Mesenchymal stem cell (in vitro differentiated cells and primary cell): ENCODE measurements at regions not wholly inside any gene's neighbourhood (a gene's known extent, or its start where the extent isn't known, plus 50 kb on each side); places are given as distances from the start of the nearest gene placed in this dataset.

Experiments used
- DNase-seq: peaks from one replicate; pipeline ENCODE4 v3.0.0-alpha.2; 2013
- H2AFZ ChIP-seq: one replicate; pipeline ENCODE4 v1.6.1; 2013; ENCODE audit warnings: low read depth, mild to moderate bottlenecking, control low read depth, inconsistent platforms, low read length, moderate library complexity
- H2AK5ac ChIP-seq: 2 replicates; pipeline ENCODE4 v1.6.1; 2013; ENCODE audit warnings: low read length, moderate library complexity, mild to moderate bottlenecking, inconsistent platforms; ENCODE audit not compliant: severe bottlenecking
- H2BK120ac ChIP-seq: one replicate; pipeline ENCODE4 v1.6.1; 2013; ENCODE audit warnings: low read depth, mild to moderate bottlenecking, inconsistent platforms, low read length, moderate library complexity
- H2BK12ac ChIP-seq, 2 experiments: one replicate each; pipeline ENCODE4 v1.6.1; 2013; ENCODE audit warnings: inconsistent platforms in 2 of 2, low read length in 2 of 2, mild to moderate bottlenecking in 2 of 2, moderate library complexity in 2 of 2, control low read depth in 1 of 2
- H2BK15ac ChIP-seq: one replicate; pipeline ENCODE4 v1.6.1; 2013; ENCODE audit warnings: mild to moderate bottlenecking, low read depth, inconsistent platforms; ENCODE audit not compliant: poor library complexity, severe bottlenecking
- H2BK5ac ChIP-seq: 2 replicates; pipeline ENCODE4 v1.6.1; 2013; ENCODE audit warnings: low read depth, mild to moderate bottlenecking, low read length, control low read depth, inconsistent platforms; ENCODE audit not compliant: poor library complexity, severe bottlenecking
- H3K14ac ChIP-seq, 2 experiments: one replicate each; pipeline ENCODE4 v1.6.1; 2013; ENCODE audit warnings: inconsistent platforms in 2 of 2, low read length in 2 of 2, control low read depth in 1 of 2, mild to moderate bottlenecking in 1 of 2, moderate library complexity in 1 of 2
- H3K18ac ChIP-seq, 2 experiments: one replicate each; pipeline ENCODE4 v1.6.1; 2013; ENCODE audit warnings: inconsistent platforms in 2 of 2, low read length in 2 of 2, control low read depth in 1 of 2, low read depth in 1 of 2, mild to moderate bottlenecking in 1 of 2
- H3K23ac ChIP-seq, 2 experiments: one replicate each; pipeline ENCODE4 v1.6.1; 2013; ENCODE audit warnings: inconsistent platforms in 2 of 2, low read length in 2 of 2, mild to moderate bottlenecking in 2 of 2, moderate library complexity in 2 of 2, control low read depth in 1 of 2
- H3K27ac ChIP-seq: 2 replicates; pipeline ENCODE4 v1.5.1; 2013; ENCODE audit warnings: mild to moderate bottlenecking, moderate library complexity, low read length, control low read depth, inconsistent platforms; ENCODE audit not compliant: poor library complexity, severe bottlenecking
- H3K27me3 ChIP-seq, 2 experiments: 2 replicates each; pipeline versions ENCODE4 v1.6.1 to v1.7.0; 2013; ENCODE audit warnings: low read length in 2 of 2, mild to moderate bottlenecking in 2 of 2, moderate library complexity in 2 of 2, control low read depth in 1 of 2, inconsistent platforms in 1 of 2; ENCODE audit not compliant: control insufficient read depth in 1 of 2, insufficient read depth in 1 of 2
- H3K36me3 ChIP-seq, 2 experiments: 2 replicates each; pipeline versions ENCODE4 v1.6.1 to v1.7.0; 2013; ENCODE audit warnings: low read length in 2 of 2, control low read depth in 1 of 2, inconsistent platforms in 1 of 2, low read depth in 1 of 2, mild to moderate bottlenecking in 1 of 2; ENCODE audit not compliant: insufficient read depth in 2 of 2, control insufficient read depth in 1 of 2
- H3K4ac ChIP-seq, 2 experiments: one replicate each; pipeline ENCODE4 v1.6.1; 2013; ENCODE audit warnings: inconsistent platforms in 2 of 2, low read length in 2 of 2, mild to moderate bottlenecking in 2 of 2, moderate library complexity in 2 of 2, control low read depth in 1 of 2, low read depth in 1 of 2
- H3K4me1 ChIP-seq: 2 replicates; pipeline ENCODE4 v1.6.1; 2013; ENCODE audit warnings: low read depth, low read length, control low read depth; ENCODE audit not compliant: control insufficient read depth, insufficient read depth
- H3K4me2 ChIP-seq: 2 replicates; pipeline ENCODE4 v1.6.1; 2013; ENCODE audit warnings: low read length, mild to moderate bottlenecking, inconsistent platforms; ENCODE audit not compliant: poor library complexity, severe bottlenecking
- H3K4me3 ChIP-seq, 2 experiments: 2 replicates each; pipeline versions ENCODE4 v1.5.1 to v1.7.0; 2013; ENCODE audit warnings: low read length in 2 of 2, mild to moderate bottlenecking in 2 of 2, control low read depth in 1 of 2, low read depth in 1 of 2; ENCODE audit not compliant: insufficient read depth in 1 of 2
- H3K79me1 ChIP-seq: replicated peaks from 2 replicates; pipeline ENCODE4 v1.6.1; 2013; ENCODE audit warnings: mild to moderate bottlenecking, control low read depth, low read length, inconsistent platforms; ENCODE audit not compliant: poor library complexity, severe bottlenecking
- H3K9ac ChIP-seq: 2 replicates; pipeline ENCODE4 v1.7.0; 2013; ENCODE audit warnings: mild to moderate bottlenecking, low read length, moderate library complexity
- H3K9me3 ChIP-seq: 2 replicates; pipeline ENCODE4 v1.7.0; 2013; ENCODE audit warnings: mild to moderate bottlenecking, low read length; ENCODE audit not compliant: control insufficient read depth
- H4K8ac ChIP-seq: one replicate; pipeline ENCODE4 v1.6.1; 2013; ENCODE audit warnings: inconsistent platforms, mild to moderate bottlenecking, low read length, moderate library complexity
- H4K91ac ChIP-seq: one replicate; pipeline ENCODE4 v1.6.1; 2013; ENCODE audit warnings: mild to moderate bottlenecking, low read length, inconsistent platforms
- WGBS: methylation state at CpG from one replicate; pipeline ENCODE4 v1.1.7; 2013; ENCODE audit warnings: mixed read lengths; 5-methylcytosine and 5-hydroxymethylcytosine counted together

DNA sequence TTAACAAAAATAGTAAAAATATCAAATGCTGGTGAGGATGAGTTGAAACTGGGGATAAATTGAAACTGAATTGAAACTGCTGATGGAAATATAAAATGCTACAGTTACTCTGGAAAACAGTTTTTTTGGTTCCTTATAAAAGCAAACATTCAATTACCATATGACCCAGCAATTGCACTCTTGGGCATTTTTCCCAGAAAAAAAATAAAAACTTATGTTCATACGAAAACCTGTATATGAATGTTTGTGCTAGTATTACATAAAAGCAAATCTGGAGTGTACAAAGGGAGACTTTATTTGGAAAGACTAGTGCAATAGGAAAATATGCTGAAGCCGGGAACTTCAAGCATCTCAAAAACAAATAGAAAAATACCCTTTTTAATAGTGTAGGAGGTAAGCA lies 857.9 kb upstream of the CADM2 start:
- Histone ChIP-seq H3K27me3 (no peaks in the 10 kb centered on the region), H3K36me3 (no peaks in the 10 kb centered on the region), H2BK120ac (no peak overlapping the region), H4K91ac (no peak overlapping the region), H2BK12ac (no peak overlapping the region), H3K4ac (no peak overlapping the region), H3K79me1 (no peaks in the 10 kb centered on the region), H3K23ac (no peak overlapping the region), H3K4me2 (no peak overlapping the region), H2AFZ (no peak overlapping the region), H2BK15ac (no peak overlapping the region), H3K4me1 (no peaks in the 10 kb centered on the region), H3K9me3 (no peaks in the 10 kb centered on the region), H4K8ac (no peak overlapping the region), H3K4me3 (no peak overlapping the region), H3K14ac (no peak overlapping the region), H2AK5ac (no peak overlapping the region), H3K9ac (no peak overlapping the region), H3K18ac (no peak overlapping the region), H3K27ac (no peak overlapping the region), H2BK5ac (no peak overlapping the region)
- 80% methylated on average over 1 of the region's 2 CpGs for WGBS
- no peak for DNase-seq

DNA sequence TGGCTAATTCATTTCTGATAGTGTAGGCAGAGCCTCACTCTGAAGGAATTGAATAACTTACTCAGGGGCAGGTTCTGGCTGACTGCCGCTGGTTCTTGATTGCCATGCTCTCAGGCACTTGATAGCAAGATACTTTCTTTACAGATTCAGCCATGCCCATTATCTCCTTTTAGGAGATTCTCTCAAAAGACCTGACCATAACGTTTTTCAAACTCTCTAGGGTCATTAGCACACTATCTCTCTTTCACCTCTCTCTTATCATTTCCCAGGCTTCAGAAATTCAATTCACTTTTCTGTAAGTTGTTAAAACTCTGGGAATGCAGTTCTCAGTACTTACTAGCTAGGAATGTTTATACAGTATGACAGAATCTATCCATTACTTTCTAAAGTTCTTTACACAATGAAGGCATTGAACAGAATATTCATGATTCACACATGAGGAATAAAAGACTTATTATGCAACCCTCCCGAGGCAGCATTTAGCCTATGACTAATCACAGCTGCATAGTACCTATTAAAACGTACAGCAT lies 850.3 kb upstream of the CADM2 start:
- Histone ChIP-seq H3K27me3 (no peaks in the 10 kb centered on the region), H2AK5ac (no peak overlapping the region), H3K23ac (no peak overlapping the region), H3K36me3 (no peaks in the 10 kb centered on the region), H3K4me2 (peak overlapping the region; percentile 47), H3K9me3 (peaks cover 4% of the 10 kb centered on the region), H2BK120ac (no peak overlapping the region), H2BK5ac (no peak overlapping the region), H3K4me1 (peaks cover 2% of the 10 kb centered on the region), H4K8ac (no peak overlapping the region), H3K27ac (peak overlapping the region; percentile 93), H2BK15ac (no peak overlapping the region), H3K4ac (no peak overlapping the region), H3K18ac (no peak overlapping the region), H3K14ac (no peak overlapping the region), H3K79me1 (no peaks in the 10 kb centered on the region), H3K4me3 (no peak overlapping the region), H2AFZ (no peak overlapping the region), H3K9ac (no peak overlapping the region), H4K91ac (no peak overlapping the region), H2BK12ac (no peak overlapping the region)
- 15% methylated on average over 3 of the region's 4 CpGs for WGBS
- peak; percentile 2 for DNase-seq

DNA sequence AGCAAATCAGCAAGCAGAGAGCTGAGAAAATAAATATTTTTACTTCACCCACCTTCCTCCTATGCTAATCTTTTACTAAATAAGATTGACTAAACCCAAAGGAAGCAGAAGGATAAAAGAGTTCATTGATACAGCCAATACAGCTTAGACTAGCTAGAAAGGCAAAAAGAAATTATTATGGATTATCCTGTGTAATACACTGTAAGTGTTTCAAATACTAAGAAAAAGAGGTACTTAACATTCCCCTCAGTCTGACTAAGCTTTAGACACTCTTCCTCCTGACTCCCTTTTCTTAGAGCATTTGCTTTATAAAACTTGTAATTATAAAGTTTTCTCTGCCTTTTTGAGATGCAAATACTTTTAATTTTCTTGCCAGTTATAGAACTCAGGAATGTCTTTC lies 848.9 kb upstream of the CADM2 start:
- no peak overlapping the region for H3K23ac ChIP-seq
- peak overlapping the region; percentile 53 for H3K27ac ChIP-seq
- H3K9me3 ChIP-seq, result peaks cover 4% of the 10 kb centered on the region
- no peaks in the 10 kb centered on the region for H3K79me1 ChIP-seq
- no peak overlapping the region for H3K4me2 ChIP-seq
- DNase-seq, result no peak
- no peak overlapping the region for H2BK5ac ChIP-seq
- H2BK12ac ChIP-seq, result no peak overlapping the region
- peaks cover 2% of the 10 kb centered on the region for H3K4me1 ChIP-seq
- no peak overlapping the region for H3K4ac ChIP-seq
- H3K14ac ChIP-seq, result no peak overlapping the region
- H2BK120ac ChIP-seq, result no peak overlapping the region
- H2AFZ ChIP-seq, result no peak overlapping the region
- H2BK15ac ChIP-seq, result no peak overlapping the region
- H3K18ac ChIP-seq, result no peak overlapping the region
- H4K91ac ChIP-seq, result no peak overlapping the region
- H3K9ac ChIP-seq, result no peak overlapping the region
- no peaks in the 10 kb centered on the region for H3K36me3 ChIP-seq
- H3K4me3 ChIP-seq, result no peak overlapping the region
- H3K27me3 ChIP-seq, result no peaks in the 10 kb centered on the region
- H2AK5ac ChIP-seq, result no peak overlapping the region
- no peak overlapping the region for H4K8ac ChIP-seq

DNA sequence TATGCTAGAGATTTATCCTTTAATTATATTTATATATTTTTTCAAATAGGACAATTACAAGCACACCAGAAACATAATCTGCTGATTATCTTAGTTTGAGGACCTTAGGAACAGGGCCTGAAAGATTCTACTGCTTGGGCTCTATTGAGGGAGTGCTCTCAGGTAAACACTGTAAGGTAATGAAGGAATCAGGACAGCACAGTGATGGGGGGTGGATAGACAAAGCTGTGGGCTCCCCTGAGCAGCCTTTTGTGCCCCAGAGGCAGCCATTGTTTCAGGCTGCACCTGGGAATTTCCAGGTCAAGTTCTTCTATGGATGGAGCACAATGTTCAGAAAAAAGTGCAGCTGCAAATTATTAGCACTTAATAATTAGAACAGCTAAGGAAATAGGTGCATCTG lies 848.0 kb upstream of the CADM2 start:
- Histone ChIP-seq H3K36me3 (no peaks in the 10 kb centered on the region), H4K91ac (no peak overlapping the region), H3K4me2 (no peak overlapping the region), H3K14ac (no peak overlapping the region), H3K4me1 (peaks cover 2% of the 10 kb centered on the region), H3K23ac (no peak overlapping the region), H3K4ac (no peak overlapping the region), H3K9ac (no peak overlapping the region), H3K18ac (no peak overlapping the region), H2AK5ac (no peak overlapping the region), H2BK120ac (no peak overlapping the region), H3K79me1 (no peaks in the 10 kb centered on the region), H2AFZ (no peak overlapping the region), H2BK15ac (no peak overlapping the region), H3K4me3 (no peak overlapping the region), H3K27me3 (no peaks in the 10 kb centered on the region), H3K9me3 (peaks cover 12% of the 10 kb centered on the region), H3K27ac (no peak overlapping the region), H4K8ac (no peak overlapping the region), H2BK12ac (no peak overlapping the region), H2BK5ac (no peak overlapping the region)
- no peak for DNase-seq
